PC-3 (cell line): ENCODE measurements at regions not wholly inside any gene's neighbourhood (a gene's known extent, or its start where the extent isn't known, plus 50 kb on each side); places are given as distances from the start of the nearest gene placed in this dataset.

Experiments
- CTCF ChIP-seq: fragments of 300-600 bp; sonication (generic); conservative IDR thresholded peaks from 2 replicates; pipeline ENCODE4 v1.5.1; 2017; ENCODE audit warnings: antibody characterized with exemption, low read depth, mild to moderate bottlenecking, low read length
- EZH2 ChIP-seq: fragments of 300-600 bp; sonication (generic); IDR thresholded peaks from one replicate; pipeline ENCODE4 v1.6.1; 2017; ENCODE audit warnings: antibody characterized with exemption, mild to moderate bottlenecking, low read length; ENCODE audit not compliant: unreplicated experiment
- EZH2phosphoT487 ChIP-seq: fragments of 300-600 bp; sonication (generic); IDR thresholded peaks from 2 replicates; pipeline ENCODE4 v1.6.1; 2018; ENCODE audit warnings: mild to moderate bottlenecking, antibody characterized with exemption, low read length, borderline replicate concordance

GRCh38 chr13:29957320-29957719, 106.9 kb upstream of the UBL3 start:
- TF ChIP-seq CTCF: no peak
- TF ChIP-seq EZH2phosphoT487: no peak
- TF ChIP-seq EZH2: no peak
